HG02981 (cell line): ENCODE measurements at regions not wholly inside any gene's neighbourhood (a gene's known extent, or its start where the extent isn't known, plus 50 kb on each side); places are given as distances from the start of the nearest gene placed in this dataset.
"Not testable (repeated sequence)": the region's sequence is repeated elsewhere in the genome, so short reads cannot be mapped to it uniquely, and the experiment has no call there.

Experiments
- ATAC-seq: cut with Tn5 transposase; IDR thresholded peaks from one replicate; pipeline ENCODE4 v1.9.1; 2021; ENCODE audit warnings: mild to moderate bottlenecking, moderate library complexity; ENCODE audit not compliant: unreplicated experiment

DNA sequence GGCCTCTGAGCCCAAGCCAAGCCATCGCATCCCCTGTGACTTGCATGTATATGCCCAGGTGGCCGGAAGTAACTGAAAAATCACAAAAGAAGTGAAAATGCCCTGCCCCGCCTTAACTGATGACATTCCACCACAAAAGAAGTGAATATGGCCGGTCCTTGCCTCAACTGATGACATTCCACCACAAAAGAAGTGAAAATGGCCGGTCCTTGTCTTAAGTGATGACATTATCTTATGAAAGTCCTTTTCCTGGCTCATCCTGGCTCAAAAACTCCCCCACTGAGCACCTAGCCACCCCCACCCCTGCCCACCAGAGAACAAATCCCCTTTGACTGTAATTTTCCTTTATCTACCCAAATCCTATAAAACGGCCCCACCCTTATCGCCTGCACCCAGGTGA is 712.7 kb upstream of the PABPC4L start:
- not testable (repeated sequence) for ATAC-seq

DNA sequence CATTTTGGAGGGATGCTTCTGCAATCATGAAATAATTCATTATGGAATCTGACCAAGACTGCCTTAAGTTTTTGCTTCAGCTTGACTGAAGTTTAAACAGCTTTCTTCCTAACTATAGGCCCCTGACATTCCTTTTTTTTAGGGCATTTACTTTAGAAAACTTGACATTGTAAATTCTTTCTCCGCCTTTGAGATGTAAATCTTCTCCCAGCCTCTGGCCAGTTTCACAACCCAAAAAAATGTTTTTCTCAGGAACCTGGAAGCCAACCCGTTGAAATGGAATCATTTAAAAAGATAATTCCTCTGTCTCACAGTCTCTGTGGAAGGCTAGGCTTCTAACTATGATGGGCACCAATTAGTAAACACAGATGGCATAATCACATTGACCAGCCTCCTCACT is 710.4 kb upstream of the PABPC4L start:
- ATAC-seq, result no peak

DNA sequence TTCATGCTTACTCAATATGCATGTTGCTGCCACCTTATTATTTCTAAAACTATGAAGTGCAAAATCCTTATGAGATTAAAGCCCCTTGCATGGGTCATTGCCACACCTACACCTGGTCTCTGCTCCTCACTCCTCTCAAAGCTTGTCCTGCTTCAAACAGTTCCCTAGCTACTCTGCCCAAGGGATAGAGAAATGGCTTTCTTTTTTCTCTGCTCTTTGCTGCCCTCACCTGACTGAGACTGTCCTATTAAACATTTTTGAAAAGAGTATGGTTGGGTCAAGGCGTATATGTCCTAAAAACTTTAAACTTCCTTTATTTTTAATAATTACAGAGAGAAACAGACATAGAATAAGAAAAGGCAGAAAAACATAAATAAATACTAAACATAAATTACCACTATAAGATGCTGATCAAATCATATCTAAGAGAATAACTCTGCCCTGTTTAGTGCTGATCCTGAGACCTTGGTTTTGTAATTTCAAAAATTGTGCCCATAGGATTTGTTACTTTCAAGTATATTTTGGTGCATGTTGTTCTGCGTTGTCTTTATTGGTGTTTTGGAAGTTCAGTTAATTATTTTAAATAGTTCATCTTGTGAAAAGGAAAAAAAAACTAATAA is 704.9 kb upstream of the PABPC4L start:
- ATAC-seq, result no peak

DNA sequence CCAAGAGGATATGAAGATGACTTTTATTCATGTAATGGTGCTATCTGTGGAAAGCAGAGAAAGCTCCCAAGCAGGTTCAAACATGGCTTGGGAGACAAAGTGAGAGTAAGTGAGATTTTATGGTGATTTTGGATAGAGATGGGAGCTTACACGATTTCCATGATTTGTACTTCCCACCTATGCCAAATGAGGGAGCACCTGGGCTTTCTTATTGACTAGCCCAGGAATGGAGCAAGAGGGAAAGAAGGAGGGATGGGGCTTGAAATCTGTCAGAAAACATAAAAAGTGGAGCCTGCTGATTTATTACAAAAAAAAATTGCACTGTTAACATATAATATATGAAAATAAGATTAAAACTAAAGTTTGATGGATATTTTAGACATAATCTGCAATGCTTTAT is 703.5 kb upstream of the PABPC4L start:
- no peak for ATAC-seq

DNA sequence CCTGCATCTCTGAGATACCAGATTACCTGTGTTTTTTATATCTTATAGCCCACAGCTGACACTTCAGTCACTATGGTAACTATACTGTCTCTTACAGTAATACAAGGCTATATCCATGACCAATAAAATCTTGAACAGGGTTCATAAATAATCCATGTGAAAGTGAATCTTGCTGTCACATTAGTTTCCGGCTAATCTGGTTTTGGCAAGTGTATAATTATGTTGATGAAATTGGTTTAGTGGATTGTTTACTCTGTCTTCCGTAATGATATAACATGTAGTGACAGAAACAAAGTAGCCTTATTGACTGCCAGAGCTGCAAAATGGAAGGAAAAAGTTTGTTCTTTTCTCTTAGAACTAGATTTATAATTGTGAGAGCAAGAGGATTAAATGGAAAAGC is 686.6 kb upstream of the PABPC4L start:
- ATAC-seq, result no peak

DNA sequence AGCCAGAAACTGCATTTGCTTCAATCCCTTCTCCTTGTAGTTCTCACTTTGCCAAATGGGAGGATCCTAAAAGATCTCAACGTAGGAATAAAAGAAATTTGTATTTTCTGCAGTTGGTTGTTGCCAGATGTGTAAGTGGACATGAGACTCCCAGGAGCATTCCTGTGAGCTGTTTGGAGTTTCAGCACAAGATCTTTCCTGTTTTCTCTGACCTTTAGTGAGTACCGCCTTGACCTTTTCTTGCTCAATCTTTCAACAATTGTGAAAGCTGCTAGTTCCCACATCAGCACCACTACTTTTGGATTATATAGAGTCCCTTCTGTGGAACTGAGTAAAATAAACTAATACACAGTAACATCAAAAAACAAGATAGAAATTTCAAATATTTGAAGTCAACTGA is 683.8 kb upstream of the PABPC4L start:
- ATAC-seq, result no peak

DNA sequence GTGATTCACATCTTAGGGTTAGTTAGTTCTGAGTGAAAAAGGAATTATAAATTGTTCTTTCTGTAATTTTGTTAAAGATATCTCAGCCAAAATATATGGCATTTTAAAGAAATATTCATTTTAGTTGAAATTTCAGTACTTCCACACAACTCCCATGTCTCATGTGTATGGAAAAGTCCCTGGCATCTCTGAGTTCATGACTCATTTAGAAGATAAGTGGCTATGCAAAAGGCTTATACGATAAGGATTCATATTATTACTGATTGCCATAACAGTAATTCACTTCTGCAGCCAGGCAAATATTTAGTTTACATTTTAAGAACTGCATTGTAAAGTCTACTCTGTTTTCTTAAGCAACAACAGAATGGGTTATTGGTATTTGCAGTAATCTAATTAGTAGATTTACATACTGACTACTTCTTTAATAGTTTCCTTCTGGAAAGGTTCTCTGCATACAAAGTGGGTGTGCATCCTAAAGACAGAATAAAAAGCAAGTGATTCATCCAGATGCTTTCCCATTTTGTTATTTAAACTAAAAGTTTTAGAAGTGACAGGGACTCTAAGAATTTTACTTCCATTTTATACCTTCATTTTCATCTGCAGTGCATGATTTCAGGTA is 682.4 kb upstream of the PABPC4L start:
- no peak for ATAC-seq

DNA sequence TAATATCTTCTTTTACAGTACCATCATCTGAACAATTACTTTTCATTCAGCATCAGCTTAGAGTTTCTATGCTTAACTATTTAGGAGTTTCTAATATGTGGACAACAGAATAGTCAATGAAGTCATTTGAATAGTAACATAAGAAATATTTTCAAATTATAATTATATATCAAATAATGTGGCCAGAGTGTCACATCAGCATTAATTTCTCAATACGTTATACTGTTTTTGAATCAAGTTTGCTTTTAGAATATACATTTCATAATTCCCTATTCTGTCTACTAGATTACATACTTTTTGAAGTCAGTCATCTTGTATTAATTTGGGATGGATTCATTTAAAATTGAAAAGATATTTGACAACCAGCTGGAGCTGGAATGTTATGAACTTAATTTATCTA is 677.4 kb upstream of the PABPC4L start:
- ATAC-seq, result no peak

DNA sequence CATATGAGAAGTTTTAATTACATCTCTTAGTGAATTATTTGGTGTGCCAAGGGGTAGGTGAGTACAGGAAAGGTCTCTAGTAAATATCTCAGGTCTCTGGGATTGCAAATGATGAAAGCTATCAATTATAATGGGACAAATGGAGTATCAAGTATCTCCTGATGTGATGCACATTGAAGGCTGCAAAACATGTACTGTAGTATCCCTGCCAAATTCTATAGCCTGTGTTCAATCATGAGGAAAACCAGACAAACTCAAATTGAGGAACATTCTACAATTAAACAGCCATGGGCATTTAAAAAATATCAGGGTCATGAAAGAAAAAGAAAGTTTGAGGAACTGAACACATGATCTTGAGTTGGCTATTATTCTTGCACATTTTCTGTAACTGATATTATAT is 665.4 kb upstream of the PABPC4L start:
- no peak for ATAC-seq

DNA sequence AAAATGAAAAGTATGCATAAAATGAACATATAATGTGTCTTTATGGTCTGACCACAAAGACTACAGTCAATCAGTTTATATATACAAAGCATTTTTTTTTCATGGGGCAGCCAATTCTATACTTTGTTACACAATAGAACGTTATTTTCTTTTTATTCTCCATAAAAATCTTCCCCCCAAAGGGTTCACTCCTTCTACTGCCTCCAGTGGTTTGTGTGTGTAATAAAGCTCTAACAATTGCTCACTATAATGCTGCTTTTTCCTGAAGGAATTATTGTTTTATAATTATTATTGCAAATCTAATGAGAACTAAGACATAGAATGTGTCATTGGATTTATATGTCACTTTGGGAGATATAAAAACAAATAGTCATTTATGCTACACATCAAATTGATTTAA is 664.1 kb upstream of the PABPC4L start:
- no peak for ATAC-seq

DNA sequence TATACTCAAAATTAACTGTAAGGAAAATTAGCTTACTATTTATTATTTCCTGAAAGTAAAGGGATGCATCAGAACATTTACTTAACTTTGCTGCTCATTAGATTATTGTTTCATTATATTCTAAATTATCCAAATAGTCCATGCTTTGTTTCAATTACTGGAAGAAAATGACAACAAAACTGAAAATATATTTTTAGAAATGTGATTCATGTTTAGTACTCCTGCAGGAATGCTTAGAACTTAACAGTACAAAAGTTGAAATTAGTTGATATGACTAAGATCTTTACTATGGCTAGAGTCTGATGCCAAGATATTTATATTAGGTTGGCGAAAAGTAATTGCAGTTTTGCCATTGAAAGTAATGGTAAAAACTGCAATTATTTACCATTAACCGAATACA is 660.5 kb upstream of the PABPC4L start:
- no peak for ATAC-seq

DNA sequence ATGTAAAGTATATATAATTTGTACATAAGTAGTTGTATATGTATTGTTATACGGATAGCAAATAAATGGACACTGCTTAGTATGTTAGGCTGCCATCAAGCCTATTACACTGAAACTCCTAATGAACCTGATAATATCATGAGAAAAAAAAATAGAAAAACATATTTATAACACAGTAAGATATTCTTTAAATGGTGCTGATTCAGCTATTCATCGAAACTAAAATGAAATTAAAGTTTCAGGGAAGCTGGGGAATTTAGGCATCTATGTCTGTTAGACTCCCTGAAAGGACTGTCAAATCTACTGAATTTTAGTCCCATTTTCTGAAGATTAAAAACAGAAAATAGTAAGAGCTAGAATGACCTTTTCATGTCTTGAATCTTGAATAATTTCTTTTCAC is 647.1 kb upstream of the PABPC4L start:
- no peak for ATAC-seq

DNA sequence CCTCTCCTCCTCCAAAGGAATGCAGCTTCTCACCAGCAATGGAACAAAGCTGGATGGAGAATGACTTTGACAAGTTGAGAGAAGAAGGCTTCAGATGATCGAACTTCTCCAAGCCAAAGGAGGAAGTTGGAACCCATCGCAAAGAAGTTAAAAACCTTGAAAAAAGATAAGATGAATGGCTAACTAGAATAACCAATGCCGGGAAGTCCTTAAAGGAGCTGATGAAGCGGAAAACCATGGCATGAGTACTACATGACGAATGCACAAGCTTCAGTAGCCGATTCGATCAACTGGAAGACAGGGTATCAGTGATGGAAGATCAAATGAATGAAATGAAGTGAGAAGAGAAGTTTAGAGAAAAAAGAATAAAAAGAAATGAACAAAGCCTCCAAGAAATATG is 629.2 kb upstream of the PABPC4L start:
- not testable (repeated sequence) for ATAC-seq

DNA sequence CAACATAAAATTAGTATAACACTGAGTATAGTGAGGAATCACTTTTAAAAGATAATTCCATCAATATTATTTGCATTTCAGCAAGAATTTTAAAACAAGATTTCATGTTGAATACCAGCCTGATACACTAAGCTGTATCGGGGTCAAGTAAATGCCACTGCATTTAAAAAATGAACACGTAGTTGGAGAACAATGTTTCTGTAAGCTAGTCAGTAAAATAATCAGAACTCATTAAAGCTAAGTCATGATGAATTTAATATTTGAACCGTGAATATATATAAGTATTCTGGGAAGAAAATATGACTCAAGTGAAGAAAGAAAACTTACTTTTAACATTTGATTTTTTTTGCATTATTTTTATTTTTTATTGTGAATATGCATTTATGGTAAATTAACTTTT is 611.0 kb upstream of the PABPC4L start:
- no peak for ATAC-seq

DNA sequence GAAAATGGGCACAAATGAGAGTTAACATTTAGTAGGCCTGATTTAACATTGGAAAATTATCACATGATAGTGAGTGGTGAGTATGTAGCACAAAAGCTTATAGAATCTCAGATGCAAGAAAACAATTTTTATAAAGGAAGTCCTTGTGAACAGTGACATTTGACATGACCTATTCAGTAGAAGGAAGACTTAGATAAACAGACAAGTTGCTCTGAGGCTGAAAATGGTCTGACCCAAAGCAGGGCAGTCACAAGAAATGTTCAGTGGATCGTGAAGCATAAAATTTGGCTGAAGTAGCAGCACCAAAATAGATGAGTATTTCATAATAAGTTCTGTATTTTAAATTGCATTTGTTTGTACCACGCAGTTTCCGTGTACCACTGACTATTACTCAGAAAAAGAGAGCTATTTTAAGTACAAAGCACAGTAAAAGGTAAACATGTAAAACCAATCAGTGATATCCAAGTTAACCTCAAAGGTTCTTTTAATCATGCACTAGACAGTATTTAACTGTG is 605.7 kb upstream of the PABPC4L start:
- no peak for ATAC-seq

DNA sequence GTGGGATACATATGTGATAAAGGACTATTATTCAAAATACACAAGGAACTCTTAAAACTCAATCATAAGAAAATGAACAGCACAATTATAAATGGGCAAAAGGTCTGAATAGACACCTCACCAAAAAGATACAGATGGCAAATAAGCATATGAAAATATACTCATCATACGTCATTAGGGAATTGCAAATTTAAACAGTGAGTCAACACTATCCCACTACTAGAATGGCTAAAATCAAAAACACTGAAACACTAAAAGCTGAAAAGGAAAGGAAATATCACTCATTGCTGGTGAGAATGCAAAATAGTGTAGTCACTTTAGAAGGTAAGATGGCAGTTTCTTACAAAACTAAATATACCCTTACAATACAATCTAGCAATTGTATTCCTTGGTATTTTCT is 597.0 kb upstream of the PABPC4L start:
- no peak for ATAC-seq

DNA sequence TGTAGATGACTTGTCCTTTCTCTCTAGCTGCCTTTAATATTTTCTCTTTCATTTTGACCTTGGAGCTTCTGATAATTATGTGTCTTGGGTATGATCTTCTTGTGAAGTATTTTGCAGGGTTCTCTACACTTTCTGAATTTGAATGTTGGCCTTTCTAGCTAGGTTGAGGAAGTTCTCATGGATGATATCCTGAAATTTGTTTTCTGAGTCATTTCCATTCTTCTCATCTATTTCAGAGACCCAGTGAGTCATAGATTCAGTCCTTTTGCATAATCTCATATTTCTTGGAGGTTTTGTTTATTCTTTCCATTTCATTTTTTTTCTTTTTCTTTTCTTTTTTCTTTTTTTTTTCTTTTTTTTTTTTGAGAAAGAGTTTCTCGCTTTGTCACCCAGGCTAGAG is 585.7 kb upstream of the PABPC4L start:
- no peak for ATAC-seq

DNA sequence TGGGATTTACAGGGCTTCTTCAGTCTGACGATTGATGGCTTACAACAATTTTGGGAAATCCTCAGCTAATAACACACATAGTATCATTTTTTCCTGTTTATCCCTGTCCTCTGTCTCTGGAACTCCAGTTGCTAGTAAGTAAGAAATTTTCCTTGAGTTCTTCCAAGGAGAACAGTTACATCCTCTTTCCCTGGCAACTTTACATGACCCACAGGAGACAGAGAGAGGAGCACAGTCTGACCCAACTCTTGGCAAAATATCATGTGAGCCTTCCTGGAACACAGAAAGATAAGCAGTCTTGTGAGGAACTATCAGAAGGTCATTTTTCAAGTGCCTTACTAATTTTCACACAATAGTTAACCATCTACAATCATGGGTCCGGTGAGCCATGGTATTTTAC is 578.7 kb upstream of the PABPC4L start:
- ATAC-seq, result no peak

DNA sequence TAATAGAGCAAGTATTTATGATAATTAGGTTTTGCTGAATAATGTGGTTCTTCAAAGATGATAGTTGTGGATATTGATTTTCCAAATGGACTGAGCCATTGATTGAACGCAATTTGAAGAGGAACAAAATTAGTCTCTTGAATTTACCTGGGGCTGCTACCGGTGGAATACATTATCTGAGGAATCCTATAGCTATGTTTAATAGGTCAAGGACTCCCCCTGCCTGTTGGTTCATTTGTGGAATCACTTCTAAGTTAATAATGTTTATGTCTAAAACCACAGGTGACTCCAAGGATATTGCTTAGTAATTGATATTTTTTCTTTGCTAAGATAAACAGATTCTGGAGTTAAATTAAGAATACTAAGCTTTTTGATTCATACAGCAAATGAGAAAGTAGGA is 576.0 kb upstream of the PABPC4L start:
- no peak for ATAC-seq

DNA sequence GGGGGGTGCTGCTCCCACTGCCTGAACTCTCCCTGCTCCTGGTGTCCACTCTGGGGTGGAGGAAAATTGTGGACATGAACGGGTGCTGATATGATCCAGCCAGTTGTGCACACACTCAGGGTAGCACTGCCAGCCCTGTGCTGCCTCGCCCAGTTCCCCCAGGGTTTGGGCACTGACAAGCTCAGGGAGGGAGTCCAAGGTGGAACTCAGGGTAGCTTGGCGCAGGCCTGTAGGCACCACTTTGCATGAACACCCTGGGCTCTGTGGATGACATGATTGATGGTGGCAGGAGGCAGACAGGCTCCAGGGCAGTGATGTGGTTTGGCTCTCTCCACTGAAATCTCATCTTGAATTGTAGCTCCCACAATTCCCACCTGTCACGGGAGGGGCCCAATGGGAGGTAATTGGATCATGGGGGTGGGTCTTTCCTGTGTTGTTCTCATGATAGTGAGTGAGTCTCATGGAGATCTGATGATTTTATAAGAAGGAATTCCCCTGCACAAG is 572.0 kb upstream of the PABPC4L start:
- no peak for ATAC-seq

DNA sequence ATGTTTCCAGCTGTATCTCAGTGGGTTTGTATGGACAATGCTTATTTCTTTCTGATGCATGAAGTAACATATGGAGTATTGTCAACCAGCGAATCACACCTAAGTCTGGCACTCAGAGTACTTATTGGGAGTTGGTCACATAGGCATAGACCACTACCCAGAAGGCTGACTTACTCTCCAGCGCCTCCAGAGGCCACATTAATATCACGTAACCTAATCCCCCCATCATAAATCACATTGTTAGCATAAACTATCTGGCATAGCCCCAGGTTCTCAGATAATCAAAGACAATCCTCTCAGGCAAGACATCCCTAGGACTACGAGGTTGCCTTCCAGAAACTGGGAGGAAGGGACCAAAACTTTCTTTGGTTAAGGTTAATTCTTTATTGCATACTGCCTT is 560.5 kb upstream of the PABPC4L start:
- no peak for ATAC-seq

DNA sequence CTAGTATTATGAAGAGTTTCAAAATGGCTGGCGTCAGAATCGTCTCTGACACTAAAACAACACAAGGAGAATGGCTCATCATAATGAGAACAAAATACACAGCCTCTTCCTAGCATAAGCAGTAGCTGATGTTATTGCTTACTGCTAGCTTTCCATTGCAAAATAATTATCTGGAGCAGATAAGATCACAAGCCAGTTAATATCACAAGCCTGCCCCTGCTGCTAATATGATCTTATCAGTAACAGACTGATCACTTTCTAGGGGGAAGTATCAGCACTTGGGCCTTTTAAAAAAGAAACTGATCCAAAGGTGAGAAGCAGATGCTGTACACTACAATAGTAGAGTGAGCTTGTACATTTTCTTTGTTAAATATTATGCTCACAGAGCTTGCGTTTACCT is 554.8 kb upstream of the PABPC4L start:
- no peak for ATAC-seq
